H9 (cell line): ENCODE measurements at regions not wholly inside any gene's neighbourhood (a gene's known extent, or its start where the extent isn't known, plus 50 kb on each side); places are given as distances from the start of the nearest gene placed in this dataset.

Experiments used
- DNase-seq: peaks from one replicate; pipeline ENCODE4 v3.0.0-alpha.2; 2017
- H2AFZ ChIP-seq: one replicate; pipeline ENCODE4 v1.6.1; 2013; ENCODE audit warnings: mild to moderate bottlenecking, low read length, control low read depth, moderate library complexity
- H2AK5ac ChIP-seq: 2 replicates; pipeline ENCODE4 v1.6.1; 2013; ENCODE audit warnings: low read length, control low read depth, mixed read lengths; ENCODE audit not compliant: insufficient read length
- H2BK120ac ChIP-seq: one replicate; pipeline ENCODE4 v1.6.1; 2013; ENCODE audit warnings: low read depth, mild to moderate bottlenecking, low read length, control low read depth, inconsistent platforms; ENCODE audit not compliant: poor library complexity, severe bottlenecking
- H2BK12ac ChIP-seq: 2 replicates; pipeline ENCODE4 v1.6.1; 2013; ENCODE audit warnings: low read length, control low read depth, mixed read lengths, low read depth; ENCODE audit not compliant: insufficient read length
- H2BK15ac ChIP-seq: 2 replicates; pipeline ENCODE4 v1.6.1; 2013; ENCODE audit warnings: low read depth, low read length, control low read depth
- H2BK20ac ChIP-seq: one replicate; pipeline ENCODE4 v1.6.1; 2013; ENCODE audit warnings: low read depth, mild to moderate bottlenecking, low read length, control low read depth, inconsistent platforms; ENCODE audit not compliant: poor library complexity, severe bottlenecking
- H2BK5ac ChIP-seq: 2 replicates; pipeline ENCODE4 v1.6.1; 2013; ENCODE audit warnings: low read length, control low read depth, mixed read lengths; ENCODE audit not compliant: insufficient read length
- H3K14ac ChIP-seq: 2 replicates; pipeline ENCODE4 v1.6.1; 2013; ENCODE audit warnings: low read length, control low read depth; ENCODE audit not compliant: insufficient read depth
- H3K18ac ChIP-seq: 2 replicates; pipeline ENCODE4 v1.6.1; 2013; ENCODE audit warnings: low read depth, mild to moderate bottlenecking, mixed read lengths, low read length, control low read depth; ENCODE audit not compliant: insufficient read length
- H3K23ac ChIP-seq: 2 replicates; pipeline ENCODE4 v1.6.1; 2013; ENCODE audit warnings: low read length, control low read depth, mixed read lengths, low read depth; ENCODE audit not compliant: insufficient read length
- H3K23me2 ChIP-seq: 2 replicates; pipeline ENCODE4 v1.6.1; 2013; ENCODE audit warnings: low read depth, mild to moderate bottlenecking, mixed read lengths, low read length, control low read depth; ENCODE audit not compliant: insufficient read length, poor library complexity, severe bottlenecking
- H3K27ac ChIP-seq: 2 replicates; pipeline ENCODE4 v1.5.1; 2013; ENCODE audit warnings: low read length, control low read depth, mixed read lengths, low read depth; ENCODE audit not compliant: insufficient read length
- H3K27me3 ChIP-seq: 2 replicates; pipeline ENCODE4 v1.6.1; 2013; ENCODE audit warnings: low read length, control low read depth, inconsistent platforms; ENCODE audit not compliant: insufficient read depth
- H3K4ac ChIP-seq: 2 replicates; pipeline ENCODE4 v1.6.1; 2013; ENCODE audit warnings: low read depth, mild to moderate bottlenecking, control low read depth, inconsistent platforms, low read length, moderate library complexity
- H3K4me1 ChIP-seq: 2 replicates; pipeline ENCODE4 v1.6.1; 2013; ENCODE audit warnings: low read length, control low read depth, inconsistent platforms; ENCODE audit not compliant: insufficient read depth
- H3K4me2 ChIP-seq: 2 replicates; pipeline ENCODE4 v1.6.1; 2013; ENCODE audit warnings: low read length, control low read depth, mixed read lengths; ENCODE audit not compliant: insufficient read length, insufficient read depth
- H3K56ac ChIP-seq: 2 replicates; pipeline ENCODE4 v1.6.1; 2013; ENCODE audit warnings: low read depth, mild to moderate bottlenecking, mixed read lengths, low read length, control low read depth; ENCODE audit not compliant: insufficient read length
- H3K79me1 ChIP-seq: 2 replicates; pipeline ENCODE4 v1.6.1; 2013; ENCODE audit warnings: low read depth, mild to moderate bottlenecking, moderate library complexity, low read length, control low read depth, inconsistent platforms; ENCODE audit not compliant: insufficient read depth, poor library complexity, severe bottlenecking
- H3K79me2 ChIP-seq: 2 replicates; pipeline ENCODE4 v1.6.1; 2013; ENCODE audit warnings: low read length, control low read depth, inconsistent platforms; ENCODE audit not compliant: insufficient read depth
- H3K9ac ChIP-seq: 2 replicates; pipeline ENCODE4 v1.6.1; 2013; ENCODE audit warnings: low read length, control low read depth, mixed read lengths; ENCODE audit not compliant: insufficient read length; ENCODE audit errors: extremely low read depth
- H3K9me3 ChIP-seq: one replicate; pipeline ENCODE4 v1.6.1; 2013; ENCODE audit warnings: low read depth, low read length, inconsistent platforms; ENCODE audit not compliant: control insufficient read depth
- H3T11ph ChIP-seq: one replicate; pipeline ENCODE4 v1.6.1; 2013; ENCODE audit warnings: mild to moderate bottlenecking, low read length, control low read depth, inconsistent platforms
- H4K20me1 ChIP-seq: one replicate; pipeline ENCODE4 v1.6.1; 2013; ENCODE audit not compliant: control insufficient read depth, insufficient read length, insufficient read depth
- H4K5ac ChIP-seq: 2 replicates; pipeline ENCODE4 v1.6.1; 2013; ENCODE audit warnings: low read depth, mild to moderate bottlenecking, mixed read lengths, low read length, control low read depth; ENCODE audit not compliant: insufficient read length
- H4K8ac ChIP-seq: replicated peaks from 2 replicates; pipeline ENCODE4 v1.6.1; 2013; ENCODE audit warnings: low read length, control low read depth, mixed read lengths, low read depth; ENCODE audit not compliant: insufficient read length
- H4K91ac ChIP-seq: 2 replicates; pipeline ENCODE4 v1.6.1; 2013; ENCODE audit warnings: low read depth, mild to moderate bottlenecking, moderate library complexity, mixed read lengths, low read length, control low read depth; ENCODE audit not compliant: insufficient read length
- H3K27ac Mint-ChIP-seq, 3 experiments: 2 replicates in 2 of 3; 3 replicates in 1 of 3; pipeline ENCODE4 v1.8.0; 2020 to 2021; ENCODE audit warnings: mixed read lengths in 3 of 3, mild to moderate bottlenecking in 1 of 3, moderate library complexity in 1 of 3
- H3K27me3 Mint-ChIP-seq: 2 replicates; pipeline ENCODE4 v1.8.0; 2021; ENCODE audit warnings: low read depth, mild to moderate bottlenecking, moderate library complexity, mixed read lengths
- H3K36me3 Mint-ChIP-seq, 3 experiments: 2 replicates in 2 of 3; 3 replicates in 1 of 3; pipeline ENCODE4 v1.8.0; 2020 to 2021; ENCODE audit warnings: low read depth in 3 of 3, mixed read lengths in 3 of 3; ENCODE audit not compliant: insufficient read depth in 1 of 3
- H3K4me1 Mint-ChIP-seq, 2 experiments: 2 replicates each; pipeline ENCODE4 v1.8.0; 2020; ENCODE audit warnings: mixed read lengths in 2 of 2
- H3K4me3 Mint-ChIP-seq, 2 experiments: 2 replicates in 1 of 2; 3 replicates in 1 of 2; pipeline ENCODE4 v1.8.0; 2020 to 2021; ENCODE audit warnings: mild to moderate bottlenecking in 2 of 2, mixed read lengths in 2 of 2, moderate library complexity in 1 of 2
- H3K9me3 Mint-ChIP-seq, 2 experiments: 2 replicates in 1 of 2; 3 replicates in 1 of 2; pipeline ENCODE4 v1.8.0; 2020; ENCODE audit warnings: mild to moderate bottlenecking in 2 of 2, mixed read lengths in 2 of 2, moderate library complexity in 1 of 2
- CTCF ChIP-seq: fragments of 200-600 bp; sonication (generic); conservative IDR thresholded peaks from 3 replicates; pipeline ENCODE4 v1.8.0; 2021; ENCODE audit warnings: antibody characterized with exemption, mild to moderate bottlenecking
- WGBS: extraction: QIAGEN DNeasy Blood & Tissue Kit; methylation state at CpG from one replicate; pipeline ENCODE4 v1.1.7; 2013; ENCODE audit warnings: missing lambda C conversion rate, low lambda C conversion rate, mixed read lengths; ENCODE audit not compliant: insufficient read length; ENCODE audit errors: extremely low coverage; 5-methylcytosine and 5-hydroxymethylcytosine counted together

GRCh38 chr1:10852998-10853520, 56.6 kb upstream of the CASZ1 start:
- no peak overlapping the region for H3K14ac ChIP-seq
- 0 out of 4 replicates have a peak, but pooled peaks cover 0 to 9% of the 10 kb centered on the region in 2 experiments for H3K4me1 Mint-ChIP-seq
- H3K27ac ChIP-seq: no peak overlapping the region
- no peak overlapping the region for H2BK120ac ChIP-seq
- H3K4me1 ChIP-seq: no peaks in the 10 kb centered on the region
- no peak overlapping the region for H3K23ac ChIP-seq
- no peak overlapping the region for H2AFZ ChIP-seq
- H2BK12ac ChIP-seq: no peak overlapping the region
- WGBS: no CpG with 5 or more reads among the region's 6 CpGs
- H3K9ac ChIP-seq: no peak overlapping the region
- peaks cover 0 to 6% (median 3%) of the 10 kb centered on the region in 3 experiments; a peak in 4 of 7 replicates for H3K36me3 Mint-ChIP-seq
- no peak for TF ChIP-seq CTCF
- no peaks in the 10 kb centered on the region for H3K79me1 ChIP-seq
- no peak overlapping the region for H3K4me3 Mint-ChIP-seq
- no peak overlapping the region for H3K4ac ChIP-seq
- no peak overlapping the region for H3K56ac ChIP-seq
- H3K18ac ChIP-seq: no peak overlapping the region
- H2AK5ac ChIP-seq: no peak overlapping the region
- H3K27me3 Mint-ChIP-seq: peaks cover 9% of the 10 kb centered on the region
- H4K20me1 ChIP-seq: no peaks in the 10 kb centered on the region
- H3K9me3 Mint-ChIP-seq: peaks cover 5% of the 10 kb centered on the region in 2 experiments
- H4K91ac ChIP-seq: no peak overlapping the region
- no peak overlapping the region for H4K8ac ChIP-seq
- no peak overlapping the region for H2BK20ac ChIP-seq
- H4K5ac ChIP-seq: no peak overlapping the region
- no peak overlapping the region for H2BK5ac ChIP-seq
- no peak overlapping the region for H3K27ac Mint-ChIP-seq
- H3K79me2 ChIP-seq: no peaks in the 10 kb centered on the region
- DNase-seq: no peak
- no peak overlapping the region for H2BK15ac ChIP-seq
- H3T11ph ChIP-seq: no peak overlapping the region
- no peaks in the 10 kb centered on the region for H3K23me2 ChIP-seq
- no peaks in the 10 kb centered on the region for H3K9me3 ChIP-seq
- H3K4me2 ChIP-seq: no peak overlapping the region
- no peaks in the 10 kb centered on the region for H3K27me3 ChIP-seq
